ENCODE measurements at regions not wholly inside any gene's neighbourhood (a gene's known extent, or its start where the extent isn't known, plus 50 kb on each side); places are given as distances from the start of the nearest gene placed in this dataset.

- H3K36me3 ChIP-seq (ENCODE audit: control insufficient read depth, insufficient read depth, low read length) = no peaks in the 10 kb centered on the region
- H3K9me3 Mint-ChIP-seq = peaks cover 7 to 18% of the 10 kb centered on the region in 2 donors
- DNase-seq (no peak), ATAC-seq (no peak)
- H3K4me3 Mint-ChIP-seq = no peak overlapping the region
- no peaks in the 10 kb centered on the region for H3K4me1 ChIP-seq (ENCODE audit: control insufficient read depth, insufficient read depth, low read length)
- H3K27me3 ChIP-seq (ENCODE audit: control insufficient read depth, insufficient read depth, low read length) = no peaks in the 10 kb centered on the region
- no peak overlapping the region for H3K27ac ChIP-seq (ENCODE audit: low read length)
- no peak overlapping the region for H3K4me3 ChIP-seq (ENCODE audit: low read length)
- no peaks in the 10 kb centered on the region for H3K36me3 Mint-ChIP-seq
- WGBS (ENCODE audit: insufficient coverage) = 76% methylated on average over 11 of the region's 11 CpGs
- no peaks in the 10 kb centered on the region for H3K27me3 Mint-ChIP-seq (ENCODE audit: low read depth in 2 of 2)
- no peak overlapping the region for H3K27ac Mint-ChIP-seq
- intact Hi-C loops (cut with micrococcal nuclease) = no loop called here
- no peak for TF ChIP-seq CTCF (IDR thresholded peaks at IDR 0.05)
- H3K9me3 ChIP-seq (ENCODE audit: control insufficient read depth, insufficient read depth, low read length) = peaks cover 11% of the 10 kb centered on the region
- H3K4me1 Mint-ChIP-seq = no peaks in the 10 kb centered on the region
Measured at GRCh38 chr14:40204441-40205175, 772.4 kb upstream of the FBXO33 start.

- Mint-ChIP-seq H3K9me3 (peaks cover 2 to 5% of the 10 kb centered on the region in 2 donors), H3K27me3 (ENCODE audit: low read depth in 2 of 2) (no peaks in the 10 kb centered on the region)
- 85% methylated on average over 1 of the region's 1 CpG for WGBS (ENCODE audit: insufficient coverage)
Measured at GRCh38 chr14:40199101-40199500, 766.9 kb upstream of the FBXO33 start.

GRCh38 chr14:40197344-40197743, 765.1 kb upstream of the FBXO33 start:
- ATAC-seq = no peak
- Mint-ChIP-seq H3K27ac (no peak overlapping the region), H3K27me3 (ENCODE audit: low read depth in 2 of 2) (no peaks in the 10 kb centered on the region), H3K4me1 (no peaks in the 10 kb centered on the region), H3K4me3 (no peak overlapping the region), H3K36me3 (no peaks in the 10 kb centered on the region), H3K9me3 (peaks cover 2 to 3% of the 10 kb centered on the region in 2 donors)
- 82% methylated on average over 1 of the region's 2 CpGs for WGBS (ENCODE audit: insufficient coverage)
- Histone ChIP-seq H3K4me3 (ENCODE audit: low read length) (no peak overlapping the region), H3K4me1 (ENCODE audit: control insufficient read depth, insufficient read depth, low read length) (no peaks in the 10 kb centered on the region), H3K27me3 (ENCODE audit: control insufficient read depth, insufficient read depth, low read length) (no peaks in the 10 kb centered on the region), H3K36me3 (ENCODE audit: control insufficient read depth, insufficient read depth, low read length) (no peaks in the 10 kb centered on the region), H3K9me3 (ENCODE audit: control insufficient read depth, insufficient read depth, low read length) (no peaks in the 10 kb centered on the region), H3K27ac (ENCODE audit: low read length) (no peak overlapping the region)
- DNase-seq = no peak
- intact Hi-C loops (cut with micrococcal nuclease) = no loop called here
- TF ChIP-seq CTCF (IDR thresholded peaks at IDR 0.05) = no peak

More at GRCh38 chr14:40199101-40199500, 766.9 kb upstream of the FBXO33 start:
- no peak for TF ChIP-seq CTCF (IDR thresholded peaks at IDR 0.05)
- ATAC-seq = no peak
- intact Hi-C loops (cut with micrococcal nuclease) = no loop called here
- no peaks in the 10 kb centered on the region for H3K27me3 ChIP-seq (ENCODE audit: control insufficient read depth, insufficient read depth, low read length)
- H3K4me3 ChIP-seq (ENCODE audit: low read length) = no peak overlapping the region
- Mint-ChIP-seq H3K4me3 (no peak overlapping the region), H3K4me1 (no peaks in the 10 kb centered on the region), H3K36me3 (no peaks in the 10 kb centered on the region), H3K27ac (no peak overlapping the region)
- no peaks in the 10 kb centered on the region for H3K4me1 ChIP-seq (ENCODE audit: control insufficient read depth, insufficient read depth, low read length)
- no peak for DNase-seq
- peaks cover 4% of the 10 kb centered on the region for H3K9me3 ChIP-seq (ENCODE audit: control insufficient read depth, insufficient read depth, low read length)
- H3K27ac ChIP-seq (ENCODE audit: low read length) = no peak overlapping the region
- no peaks in the 10 kb centered on the region for H3K36me3 ChIP-seq (ENCODE audit: control insufficient read depth, insufficient read depth, low read length)

GRCh38 chr14:40188006-40188405, 755.8 kb upstream of the FBXO33 start:
- ATAC-seq (no peak), DNase-seq (no peak)
- H3K4me3 Mint-ChIP-seq = no peak overlapping the region
- Histone ChIP-seq H3K36me3 (ENCODE audit: control insufficient read depth, insufficient read depth, low read length) (no peaks in the 10 kb centered on the region), H3K9me3 (ENCODE audit: control insufficient read depth, insufficient read depth, low read length) (peaks cover 11% of the 10 kb centered on the region), H3K27ac (ENCODE audit: low read length) (no peak overlapping the region), H3K4me3 (ENCODE audit: low read length) (no peak overlapping the region), H3K4me1 (ENCODE audit: control insufficient read depth, insufficient read depth, low read length) (no peaks in the 10 kb centered on the region), H3K27me3 (ENCODE audit: control insufficient read depth, insufficient read depth, low read length) (no peaks in the 10 kb centered on the region)
- TF ChIP-seq CTCF (IDR thresholded peaks at IDR 0.05) = no peak
- H3K27me3 Mint-ChIP-seq (ENCODE audit: low read depth in 2 of 2) = no peaks in the 10 kb centered on the region
- H3K9me3 Mint-ChIP-seq = peaks cover 6 to 15% of the 10 kb centered on the region in 2 donors
- WGBS (ENCODE audit: insufficient coverage) = 60% methylated on average over 2 of the region's 3 CpGs
- intact Hi-C loops (cut with micrococcal nuclease) = no loop called here
- H3K36me3 Mint-ChIP-seq = no peaks in the 10 kb centered on the region
- H3K4me1 Mint-ChIP-seq = no peaks in the 10 kb centered on the region
- no peak overlapping the region for H3K27ac Mint-ChIP-seq
